NCI-H1694 (cell line): ENCODE measurements at regions not wholly inside any gene's neighbourhood (a gene's known extent, or its start where the extent isn't known, plus 50 kb on each side); places are given as distances from the start of the nearest gene placed in this dataset.
"Not testable (repeated sequence)": the region's sequence is repeated elsewhere in the genome, so short reads cannot be mapped to it uniquely, and the experiment has no call there.

Source experiments
- DNase-seq: peaks from one replicate; lab custom pipeline; 2025; lab: John Stamatoyannopoulos, UW

DNA sequence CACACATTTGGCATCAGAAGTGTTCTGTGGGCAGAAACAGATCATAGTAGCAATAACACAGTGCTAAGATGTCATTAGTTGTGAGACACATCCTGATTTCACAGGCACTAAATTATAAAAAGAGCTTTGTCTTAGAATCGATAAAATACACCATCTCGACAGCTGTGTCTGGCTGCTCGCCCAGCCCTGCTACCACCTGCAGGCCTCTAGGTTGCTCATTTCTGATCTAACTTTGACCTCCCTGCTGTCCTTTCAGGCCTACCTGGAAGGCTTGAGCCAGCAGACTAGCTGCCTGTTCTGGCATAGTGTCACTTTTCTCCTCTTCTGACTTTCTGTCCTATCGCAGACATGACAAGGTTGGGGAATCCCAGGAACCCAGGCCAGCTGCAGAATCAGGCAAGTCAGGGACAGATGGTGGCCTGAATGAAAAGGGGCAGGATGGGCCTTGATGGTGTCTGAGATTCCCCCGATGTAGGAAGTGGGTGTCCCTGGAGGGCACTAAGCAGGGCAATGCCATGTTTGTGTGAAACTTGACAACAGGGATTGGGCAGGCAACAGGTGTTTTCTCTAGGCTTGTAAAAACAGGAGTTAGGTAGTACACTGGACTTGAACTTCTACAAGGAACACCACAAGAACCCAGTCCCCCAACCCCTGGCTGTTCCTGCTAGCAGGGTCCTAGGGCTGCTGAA lies 66.6 kb upstream of the RHOU start:
- no peak for DNase-seq

DNA sequence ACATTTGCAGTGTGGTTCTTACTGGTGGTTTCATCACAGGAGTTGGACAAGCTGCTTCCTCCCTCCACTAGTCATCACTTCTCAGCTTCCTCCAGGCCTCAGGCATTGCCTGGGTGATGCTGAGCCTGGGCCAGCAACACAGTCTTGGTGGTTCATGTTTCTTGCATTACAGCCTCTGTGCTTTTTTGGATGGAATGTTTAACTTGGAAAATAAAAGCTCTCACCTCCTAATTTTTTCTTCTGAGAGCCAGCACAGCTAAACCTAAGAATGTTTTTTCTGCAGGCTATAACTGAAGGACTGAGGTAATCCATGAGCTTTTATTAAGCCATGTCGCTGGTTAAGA lies 66.1 kb upstream of the RHOU start:
- no peak for DNase-seq

DNA sequence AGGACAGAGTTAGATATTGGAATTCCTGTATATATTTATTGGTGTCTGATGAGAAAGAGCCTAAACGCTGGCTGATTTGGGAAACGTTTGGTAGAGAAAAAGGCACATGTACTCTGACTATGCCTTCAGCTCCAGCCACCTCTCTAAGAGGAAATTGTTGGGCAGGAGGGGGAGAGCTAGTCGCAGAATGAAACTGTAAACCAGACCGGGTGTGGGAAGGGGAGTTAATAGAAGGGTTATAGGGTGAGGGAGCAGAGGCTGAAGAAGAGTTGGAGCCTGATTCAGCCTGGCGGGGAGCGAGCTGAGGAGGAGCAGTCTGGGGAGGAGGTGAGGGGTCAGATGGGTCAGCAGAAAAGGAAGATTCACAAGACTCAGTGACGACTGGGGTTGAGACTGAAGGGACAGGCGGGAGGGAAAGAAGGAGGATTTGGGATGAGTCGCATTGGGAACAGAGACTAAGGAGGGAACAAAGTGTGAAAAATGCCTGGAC lies 54.2 kb upstream of the RHOU start:
- not testable (repeated sequence) for DNase-seq

- DNase-seq: no peak
Measured at GRCh38 chr1:228683428-228683827, 51.9 kb upstream of the RHOU start.

DNA sequence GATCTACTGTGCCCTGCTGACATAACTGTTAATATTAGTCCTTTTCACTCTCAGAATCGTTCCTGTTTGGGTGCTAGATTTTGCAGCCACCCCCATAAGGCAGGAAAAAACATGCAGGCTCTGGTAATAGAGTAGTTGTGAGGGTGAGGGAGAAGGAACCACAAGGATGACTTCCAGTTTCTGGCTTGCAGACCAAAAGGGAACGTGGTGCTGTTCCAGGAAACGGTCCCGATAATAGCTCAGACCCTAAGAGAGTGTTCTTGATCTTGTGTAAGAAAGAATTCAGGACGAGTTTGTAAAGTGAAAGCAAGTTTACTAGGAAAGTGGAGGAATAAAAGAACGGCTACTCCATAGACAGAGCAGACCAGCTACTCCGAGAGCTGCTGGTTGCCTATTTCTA lies 50.7 kb upstream of the RHOU start:
- DNase-seq: no peak

DNA sequence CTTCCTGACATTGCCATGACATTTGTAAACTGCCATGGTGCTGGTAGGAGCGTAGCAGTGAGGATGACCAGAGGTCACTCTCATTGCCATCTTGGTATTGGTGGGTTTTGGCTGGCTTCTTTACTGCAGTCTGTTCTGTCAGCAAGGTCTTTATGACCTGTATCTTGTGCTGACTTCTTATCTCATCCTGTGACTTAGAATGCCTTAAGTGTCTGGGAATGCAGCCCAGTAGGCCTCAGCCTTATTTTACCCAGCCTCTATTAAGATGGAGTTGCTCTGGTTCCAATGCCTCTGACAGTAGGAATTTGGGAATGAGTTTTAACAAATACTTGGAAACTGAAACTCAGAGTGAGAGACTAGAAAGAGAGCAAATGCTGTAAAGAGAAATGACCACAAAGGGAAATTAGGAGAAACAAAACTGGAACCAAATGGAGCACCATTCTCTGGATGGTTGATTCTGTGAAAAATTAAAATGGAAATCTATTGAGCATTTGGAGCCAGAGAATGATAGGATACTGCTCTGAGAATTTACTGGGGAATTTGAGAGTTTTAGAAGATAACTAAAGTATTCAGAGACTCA lies 50.1 kb upstream of the RHOU start:
- DNase-seq: no peak
